ENCODE measurements at regions not wholly inside any gene's neighbourhood (a gene's known extent, or its start where the extent isn't known, plus 50 kb on each side); places are given as distances from the start of the nearest gene placed in this dataset.

DNA sequence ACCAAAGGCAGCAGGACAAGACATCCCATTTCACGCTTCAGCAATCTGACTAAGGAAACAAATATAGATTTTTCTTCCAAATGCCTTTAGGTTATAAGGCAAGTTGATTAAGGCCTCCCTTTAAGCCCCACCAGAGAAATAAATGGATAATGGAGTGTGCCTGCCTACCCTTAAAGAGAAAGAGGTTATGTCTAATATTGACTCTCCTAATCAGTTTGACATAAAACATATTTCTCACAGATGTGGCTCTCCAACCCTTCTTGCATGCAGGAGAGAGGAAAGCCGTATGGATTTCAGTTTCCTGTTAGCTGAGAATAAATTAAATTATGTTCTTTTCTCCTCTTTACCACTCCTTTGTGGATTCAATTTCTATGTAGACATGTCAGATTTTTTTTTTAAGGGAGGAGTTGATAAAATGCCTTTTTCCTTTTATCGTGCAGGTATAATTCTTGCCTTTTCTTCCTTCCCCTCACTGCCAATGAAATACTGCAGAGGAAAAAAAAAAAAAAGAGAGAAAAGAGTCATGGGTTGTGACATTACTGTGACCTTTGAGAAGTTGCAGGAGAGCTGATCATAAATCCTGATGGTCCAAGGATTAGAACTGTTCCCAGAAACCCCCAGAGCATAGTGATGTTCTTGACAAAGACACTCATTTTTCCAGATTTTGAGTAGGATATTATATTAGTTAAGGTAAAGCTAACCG, 355.3 kb upstream of the SLCO3A1 start:
- TF ChIP-seq POLR2A (IDR thresholded peaks at IDR 0.05; ENCODE audit: low read depth, low read length) (no peak), POLR2AphosphoS5 (IDR thresholded peaks at IDR 0.05; ENCODE audit: low read depth, low read length) (no peak), TAF1 (IDR thresholded peaks at IDR 0.05; ENCODE audit: low read depth, low read length) (no peak)

Data from GM12891 (cell line).